GM21717 (cell line): ENCODE measurements at regions not wholly inside any gene's neighbourhood (a gene's known extent, or its start where the extent isn't known, plus 50 kb on each side); places are given as distances from the start of the nearest gene placed in this dataset.

Source experiments
- ATAC-seq: cut with Tn5 transposase; IDR thresholded peaks from one replicate; pipeline ENCODE4 v1.9.1; 2021; ENCODE audit warnings: mild to moderate bottlenecking, moderate library complexity; ENCODE audit not compliant: unreplicated experiment

GRCh38 chr3:159798951-159799350 is 189.7 kb upstream of the IL12A start:
- no peak for ATAC-seq

GRCh38 chr3:159800434-159801155 is 188.0 kb upstream of the IL12A start:
- no peak for ATAC-seq

GRCh38 chr3:159802864-159803263 is 185.8 kb upstream of the IL12A start:
- no peak for ATAC-seq

GRCh38 chr3:159803459-159803858 is 185.2 kb upstream of the IL12A start:
- no peak for ATAC-seq

GRCh38 chr3:159804726-159805410 is 183.8 kb upstream of the IL12A start:
- peak; percentile 98 for ATAC-seq

GRCh38 chr3:159805411-159805772 is 183.2 kb upstream of the IL12A start:
- peak; percentile 11 for ATAC-seq

GRCh38 chr3:159806412-159806811 is 182.2 kb upstream of the IL12A start:
- no peak for ATAC-seq

GRCh38 chr3:159807137-159808040 is 181.2 kb upstream of the IL12A start:
- no peak for ATAC-seq

GRCh38 chr3:159813822-159814531 is 174.7 kb upstream of the IL12A start:
- no peak for ATAC-seq

GRCh38 chr3:159816512-159816911 is 172.1 kb upstream of the IL12A start:
- ATAC-seq: no peak

- ATAC-seq: no peak
Observed at GRCh38 chr3:159817126-159817525, 171.5 kb upstream of the IL12A start.

- ATAC-seq: no peak
Observed at GRCh38 chr3:159817571-159817970, 171.1 kb upstream of the IL12A start.

GRCh38 chr3:159818399-159818798 is 170.2 kb upstream of the IL12A start:
- ATAC-seq: no peak

GRCh38 chr3:159818997-159819500 is 169.6 kb upstream of the IL12A start:
- ATAC-seq: no peak

GRCh38 chr3:159819676-159820075 is 169.0 kb upstream of the IL12A start:
- no peak for ATAC-seq

- no peak for ATAC-seq
Observed at GRCh38 chr3:159821110-159821509, 167.5 kb upstream of the IL12A start.

- ATAC-seq: no peak
Observed at GRCh38 chr3:159821736-159822135, 166.9 kb upstream of the IL12A start.

- no peak for ATAC-seq
Observed at GRCh38 chr3:159823780-159824179, 164.9 kb upstream of the IL12A start.

- ATAC-seq: no peak
Observed at GRCh38 chr3:159824333-159824732, 164.3 kb upstream of the IL12A start.

GRCh38 chr3:159825216-159825854 is 163.3 kb upstream of the IL12A start:
- no peak for ATAC-seq
